Coronary artery (tissue), 2 donors: ENCODE measurements at regions not wholly inside any gene's neighbourhood (a gene's known extent, or its start where the extent isn't known, plus 50 kb on each side); places are given as distances from the start of the nearest gene placed in this dataset.
"Not testable (repeated sequence)": the region's sequence is repeated elsewhere in the genome, so short reads cannot be mapped to it uniquely, and the experiment has no call there.

Experiments used
- DNase-seq: peaks from one replicate; pipeline ENCODE4 v3.0.0-alpha.2; 2017; ENCODE audit warnings: low spot score
- H3K27ac ChIP-seq, 2 donors: fragments of 200-600 bp; sonication (generic); one replicate each; pipeline ENCODE4 v1.5.1; 2016 to 2019
- H3K4me3 ChIP-seq: fragments of 200-600 bp; sonication (generic); 2 replicates; pipeline ENCODE4 v1.5.1; 2016; ENCODE audit warnings: mild to moderate bottlenecking, moderate library complexity
- TF ChIP-seq, protein P1 (sequence below): fragments of 200-600 bp; sonication (generic); IDR thresholded peaks from one replicate; pipeline ENCODE4 v1.5.1; 2019; ENCODE audit warnings: antibody characterized with exemption

DNA sequence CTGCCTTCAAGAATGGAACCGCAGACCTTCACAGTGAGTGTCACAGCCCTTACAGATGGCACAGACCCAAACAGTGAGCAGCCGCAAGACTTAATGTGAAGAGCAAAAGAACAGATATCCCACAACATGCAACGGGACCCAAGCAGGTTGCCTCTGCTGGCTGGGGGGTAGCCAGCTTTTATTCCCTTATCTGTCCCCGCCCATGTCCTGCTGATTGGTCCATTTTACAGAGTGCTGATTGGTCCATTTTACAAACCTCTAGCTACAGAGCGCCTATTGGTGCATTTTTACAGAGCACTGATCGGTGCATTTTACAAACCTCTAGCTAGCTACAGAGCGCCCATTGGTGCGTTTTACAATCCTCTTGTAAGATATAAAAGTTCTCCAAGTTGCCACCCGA, 102.0 kb upstream of the IGF1R start:
- Histone ChIP-seq H3K27ac (no peak overlapping the region), H3K4me3 (no peak overlapping the region)
- TF ChIP-seq, protein P1, sequence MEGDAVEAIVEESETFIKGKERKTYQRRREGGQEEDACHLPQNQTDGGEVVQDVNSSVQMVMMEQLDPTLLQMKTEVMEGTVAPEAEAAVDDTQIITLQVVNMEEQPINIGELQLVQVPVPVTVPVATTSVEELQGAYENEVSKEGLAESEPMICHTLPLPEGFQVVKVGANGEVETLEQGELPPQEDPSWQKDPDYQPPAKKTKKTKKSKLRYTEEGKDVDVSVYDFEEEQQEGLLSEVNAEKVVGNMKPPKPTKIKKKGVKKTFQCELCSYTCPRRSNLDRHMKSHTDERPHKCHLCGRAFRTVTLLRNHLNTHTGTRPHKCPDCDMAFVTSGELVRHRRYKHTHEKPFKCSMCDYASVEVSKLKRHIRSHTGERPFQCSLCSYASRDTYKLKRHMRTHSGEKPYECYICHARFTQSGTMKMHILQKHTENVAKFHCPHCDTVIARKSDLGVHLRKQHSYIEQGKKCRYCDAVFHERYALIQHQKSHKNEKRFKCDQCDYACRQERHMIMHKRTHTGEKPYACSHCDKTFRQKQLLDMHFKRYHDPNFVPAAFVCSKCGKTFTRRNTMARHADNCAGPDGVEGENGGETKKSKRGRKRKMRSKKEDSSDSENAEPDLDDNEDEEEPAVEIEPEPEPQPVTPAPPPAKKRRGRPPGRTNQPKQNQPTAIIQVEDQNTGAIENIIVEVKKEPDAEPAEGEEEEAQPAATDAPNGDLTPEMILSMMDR, result no peak
- DNase-seq, result no peak

DNA sequence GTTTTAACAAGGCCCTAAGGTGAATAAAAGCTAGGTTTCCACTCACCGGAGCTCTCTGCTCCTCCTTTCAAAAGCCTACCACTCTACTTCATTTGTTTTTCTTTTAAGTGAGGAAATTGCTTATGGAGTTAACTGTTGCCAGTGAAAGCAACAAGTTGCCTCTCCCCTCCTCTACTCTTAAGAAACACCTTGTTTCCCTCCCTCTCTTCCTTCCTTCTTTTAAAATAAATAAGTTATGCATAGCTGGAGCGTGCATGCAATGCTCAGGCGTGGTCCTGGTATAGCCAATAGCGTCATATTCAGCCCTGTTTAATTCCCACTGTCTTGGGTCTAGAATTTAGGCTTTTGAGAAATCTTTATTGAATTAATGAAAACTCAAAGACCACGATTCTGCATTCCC, 101.1 kb upstream of the IGF1R start:
- TF ChIP-seq, protein P1, result no peak
- H3K27ac ChIP-seq, result peak overlapping the region in 1 of 2 donors; percentile 69
- DNase-seq, result no peak

DNA sequence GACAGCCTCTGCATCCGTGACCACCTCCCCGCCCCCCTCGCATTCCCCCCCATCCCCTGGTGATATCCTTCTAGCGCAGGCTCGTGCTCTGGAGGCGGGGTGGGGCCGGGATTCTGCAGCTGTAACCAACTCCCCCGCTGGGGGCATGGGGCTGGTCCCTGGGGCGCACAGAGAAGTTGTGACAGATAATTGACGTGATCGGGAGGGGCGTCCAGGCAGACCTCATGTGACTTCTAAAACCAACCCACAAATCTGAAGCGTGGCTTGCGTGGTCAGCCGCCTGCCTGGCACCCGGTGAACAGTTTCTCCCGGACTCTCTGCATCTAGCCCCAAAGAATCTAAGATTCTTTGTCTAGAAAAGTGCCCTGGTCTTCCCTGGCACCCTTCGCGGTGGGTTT, 100.6 kb upstream of the IGF1R start:
- TF ChIP-seq, protein P1, result no peak
- peak overlapping the region; percentile 74 for H3K4me3 ChIP-seq
- peak overlapping the region; percentile 64 to 69 for H3K27ac ChIP-seq
- DNase-seq, result no peak

More for the DNA sequence above, 101.1 kb upstream of the IGF1R start:
- peak overlapping the region; percentile 74 for H3K4me3 ChIP-seq

DNA sequence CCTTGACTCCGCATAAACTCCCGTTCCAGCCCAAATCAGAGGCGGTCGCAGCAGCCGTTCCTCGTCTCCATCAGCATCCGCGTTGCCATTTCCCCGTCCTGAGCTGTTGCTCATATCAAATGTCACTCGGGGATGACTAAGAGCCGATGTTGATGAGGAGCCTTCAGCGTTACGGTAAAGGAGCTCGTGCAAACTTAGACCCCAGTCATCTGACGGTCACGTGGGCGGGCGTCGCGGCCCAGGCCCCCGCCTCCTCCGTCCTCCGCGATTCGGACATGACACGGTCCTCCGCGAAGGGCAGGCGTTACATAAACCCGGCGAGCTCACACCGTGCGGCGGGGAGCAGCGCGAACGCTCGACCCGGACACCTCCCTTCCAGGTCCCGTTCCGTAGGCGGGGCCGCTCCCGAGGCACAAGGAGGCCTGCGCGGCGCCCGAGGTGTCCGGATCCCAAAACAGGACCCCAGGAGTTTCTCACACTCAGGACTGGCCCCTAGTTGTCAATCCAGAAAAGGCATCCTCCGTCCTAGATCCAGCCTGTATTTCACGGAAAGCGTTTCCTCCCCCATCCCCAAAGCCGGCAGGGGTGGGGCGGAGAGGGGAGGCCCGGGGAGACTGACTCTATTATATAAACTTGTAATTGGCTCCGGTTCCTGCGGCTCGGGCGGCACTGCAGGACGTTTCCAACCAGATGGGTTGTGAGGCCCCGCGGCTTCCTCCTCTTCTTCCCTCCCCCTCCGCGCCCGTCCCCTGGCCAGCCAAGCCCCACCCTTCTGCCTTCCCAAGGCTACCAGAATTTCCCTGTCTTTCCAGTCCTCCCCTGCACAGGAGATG, 100.0 kb upstream of the IGF1R start:
- Histone ChIP-seq H3K27ac (peak overlapping the region; percentile 64 to 69), H3K4me3 (peak overlapping the region; percentile 74)
- TF ChIP-seq, protein P1, result no peak
- DNase-seq, result peak; percentile 81

DNA sequence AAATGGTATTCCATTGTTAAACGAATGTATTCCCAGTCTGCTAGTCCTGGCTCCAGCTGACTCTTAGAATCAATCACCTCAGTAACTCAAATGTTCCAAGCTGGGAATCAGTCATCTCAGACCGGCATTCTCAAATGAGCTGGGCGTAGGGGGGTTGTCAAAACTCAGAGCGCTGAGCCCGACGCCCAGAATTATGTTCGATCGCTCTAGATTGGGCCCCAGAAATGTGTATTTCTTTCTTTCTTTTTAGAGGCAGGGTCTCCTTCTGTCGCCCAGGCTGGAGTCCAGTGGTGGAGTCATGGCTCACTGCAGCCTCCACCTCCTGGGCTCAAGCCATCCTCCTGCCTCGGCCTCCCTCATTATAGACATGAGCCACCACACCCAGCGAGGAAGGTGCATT, 99.3 kb upstream of the IGF1R start:
- TF ChIP-seq, protein P1, result no peak
- peak overlapping the region; percentile 74 for H3K4me3 ChIP-seq
- no peak for DNase-seq
- no peak overlapping the region for H3K27ac ChIP-seq

DNA sequence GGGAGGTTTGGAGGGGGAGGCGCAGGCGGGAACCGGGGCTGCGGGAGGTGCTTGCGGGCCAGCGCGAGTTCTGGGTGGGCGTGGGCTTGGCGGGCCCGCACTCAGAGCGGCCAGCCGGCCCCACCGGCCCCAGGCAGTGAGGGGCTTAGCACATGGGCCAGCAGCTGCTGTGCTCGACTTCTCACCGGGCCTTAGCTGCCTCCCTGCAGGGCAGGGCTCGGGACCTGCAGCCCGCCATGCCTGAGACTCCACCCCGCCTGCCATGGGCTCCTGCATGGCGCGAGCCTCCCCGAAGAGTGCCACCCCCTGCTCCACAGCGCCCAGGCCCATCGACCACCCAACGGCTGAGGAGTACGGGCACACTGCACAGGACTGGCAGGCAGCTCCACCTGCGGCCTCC, 98.6 kb upstream of the IGF1R start:
- H3K4me3 ChIP-seq, result no peak overlapping the region
- H3K27ac ChIP-seq, result no peak overlapping the region
- TF ChIP-seq, protein P1, result no peak
- no peak for DNase-seq

DNA sequence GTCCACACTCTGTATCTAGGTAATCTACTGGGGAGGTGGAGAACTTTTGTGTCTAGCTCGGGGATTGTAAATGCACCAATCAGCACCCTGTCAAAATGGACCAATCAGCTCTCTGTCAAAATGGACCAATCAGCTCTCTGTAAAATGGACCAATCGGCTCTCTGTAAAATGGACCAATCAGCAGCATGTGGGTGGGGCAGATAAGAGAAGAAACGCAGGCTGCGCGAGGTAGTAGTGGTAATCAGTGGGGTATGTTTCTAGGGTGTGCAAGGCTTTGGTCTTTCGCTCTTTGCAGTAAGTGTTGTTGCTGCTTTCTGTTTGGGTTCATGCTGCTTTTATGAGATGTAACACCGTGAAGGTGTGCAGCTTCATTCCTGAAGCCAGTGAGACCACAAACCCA, 98.0 kb upstream of the IGF1R start:
- not testable (repeated sequence) for H3K4me3 ChIP-seq, H3K27ac ChIP-seq, DNase-seq
